ENCODE measurements at regions not wholly inside any gene's neighbourhood (a gene's known extent, or its start where the extent isn't known, plus 50 kb on each side); places are given as distances from the start of the nearest gene placed in this dataset.
"Not testable (repeated sequence)": the region's sequence is repeated elsewhere in the genome, so short reads cannot be mapped to it uniquely, and the experiment has no call there.

- no peak for DNase-seq (ENCODE audit: low spot score)
Observed at GRCh38 chr9:22170556-22170955, 161.5 kb upstream of the CDKN2B start.

GRCh38 chr9:22170990-22171670 is 162.0 kb upstream of the CDKN2B start:
- no peak for DNase-seq (ENCODE audit: low spot score)

GRCh38 chr9:22171691-22172090 is 162.6 kb upstream of the CDKN2B start:
- no peak for DNase-seq (ENCODE audit: low spot score)

- DNase-seq (ENCODE audit: low spot score), result no peak
Observed at GRCh38 chr9:22173908-22174307, 164.8 kb upstream of the CDKN2B start.

- DNase-seq (ENCODE audit: low spot score), result no peak
Observed at GRCh38 chr9:22175972-22176545, 167.0 kb upstream of the CDKN2B start.

- not testable (repeated sequence) for DNase-seq (ENCODE audit: low spot score)
Observed at GRCh38 chr9:22181021-22181420, 171.9 kb upstream of the CDKN2B start.

GRCh38 chr9:22189471-22189870 is 180.4 kb upstream of the CDKN2B start:
- no peak for DNase-seq (ENCODE audit: low spot score)

- DNase-seq (ENCODE audit: low spot score), result not testable (repeated sequence)
Observed at GRCh38 chr9:22197000-22197399, 187.9 kb upstream of the CDKN2B start.

GRCh38 chr9:22198681-22199080 is 189.6 kb upstream of the CDKN2B start:
- no peak for DNase-seq (ENCODE audit: low spot score)

GRCh38 chr9:22201256-22201655 is 192.2 kb upstream of the CDKN2B start:
- DNase-seq (ENCODE audit: low spot score), result no peak

- DNase-seq (ENCODE audit: low spot score), result no peak
Observed at GRCh38 chr9:22203371-22204138, 194.4 kb upstream of the CDKN2B start.

GRCh38 chr9:22204240-22204639 is 195.1 kb upstream of the CDKN2B start:
- no peak for DNase-seq (ENCODE audit: low spot score)

GRCh38 chr9:22206833-22207232 is 197.7 kb upstream of the CDKN2B start:
- no peak for DNase-seq (ENCODE audit: low spot score)

- DNase-seq (ENCODE audit: low spot score), result no peak
Observed at GRCh38 chr9:22208846-22209585, 199.9 kb upstream of the CDKN2B start.

- no peak for DNase-seq (ENCODE audit: low spot score)
Observed at GRCh38 chr9:22210262-22210661, 201.2 kb upstream of the CDKN2B start.

- no peak for DNase-seq (ENCODE audit: low spot score)
Observed at GRCh38 chr9:22210936-22211335, 201.8 kb upstream of the CDKN2B start.

GRCh38 chr9:22211588-22212360 is 202.7 kb upstream of the CDKN2B start:
- DNase-seq (ENCODE audit: low spot score), result no peak

GRCh38 chr9:22214021-22214420 is 204.9 kb upstream of the CDKN2B start:
- no peak for DNase-seq (ENCODE audit: low spot score)

- DNase-seq (ENCODE audit: low spot score), result no peak
Observed at GRCh38 chr9:22214497-22215031, 205.5 kb upstream of the CDKN2B start.

GRCh38 chr9:22215521-22215920 is 206.4 kb upstream of the CDKN2B start:
- no peak for DNase-seq (ENCODE audit: low spot score)

- DNase-seq (ENCODE audit: low spot score), result no peak
Observed at GRCh38 chr9:22216730-22217172, 207.6 kb upstream of the CDKN2B start.

All from putamen (tissue), 1 donor.